HG03135 (cell line): ENCODE measurements at regions not wholly inside any gene's neighbourhood (a gene's known extent, or its start where the extent isn't known, plus 50 kb on each side); places are given as distances from the start of the nearest gene placed in this dataset.

Experiments
- ATAC-seq: cut with Tn5 transposase; IDR thresholded peaks from one replicate; pipeline ENCODE4 v1.9.1; 2021; ENCODE audit warnings: mild to moderate bottlenecking, moderate library complexity; ENCODE audit not compliant: unreplicated experiment

DNA sequence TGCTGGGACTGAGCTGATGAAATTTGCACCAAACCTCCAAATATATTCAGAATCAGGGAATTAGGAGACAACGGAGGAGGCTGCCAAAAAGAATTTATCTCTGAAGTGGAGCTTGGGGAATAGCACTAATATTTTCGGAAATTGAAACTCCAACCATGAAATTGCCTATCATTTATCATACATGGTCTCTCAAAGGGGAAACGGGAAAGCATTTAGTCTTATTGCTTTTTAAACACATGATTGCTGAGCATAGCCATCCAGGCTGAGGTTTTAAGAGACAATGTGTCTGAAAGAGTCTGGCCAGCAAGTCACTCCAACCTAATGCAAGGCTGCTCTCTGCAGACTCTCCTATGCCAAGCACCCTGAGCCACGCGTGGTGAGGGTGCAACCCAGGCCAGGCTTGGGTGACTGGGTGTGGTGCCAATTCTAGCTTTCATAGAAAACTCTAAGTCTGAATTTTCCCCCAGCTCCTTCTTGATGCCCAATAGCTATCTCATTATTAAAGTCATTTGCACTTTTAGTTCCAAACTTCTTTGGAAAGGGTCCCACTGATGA, 200.2 kb downstream of the RPLP1 start:
- ATAC-seq = no peak

DNA sequence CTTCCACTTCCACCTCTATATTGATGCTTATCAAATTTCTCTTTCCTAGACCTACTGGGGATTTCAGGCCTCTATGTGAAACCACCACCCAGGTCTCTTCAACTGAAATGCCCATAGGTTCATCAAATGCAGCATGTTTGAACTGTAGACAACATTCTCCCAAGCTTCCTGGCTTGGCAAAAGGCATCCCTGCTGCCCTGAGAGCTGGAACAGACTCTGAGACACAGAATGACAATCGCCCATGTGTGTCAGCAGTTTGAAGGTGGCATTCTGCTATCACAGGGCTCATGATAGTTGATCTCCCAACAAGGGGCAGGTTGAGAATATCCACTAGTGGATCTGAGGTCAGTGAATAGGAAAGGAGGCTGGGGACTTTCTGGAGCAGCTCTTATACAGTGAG, 200.7 kb downstream of the RPLP1 start:
- ATAC-seq = no peak

DNA sequence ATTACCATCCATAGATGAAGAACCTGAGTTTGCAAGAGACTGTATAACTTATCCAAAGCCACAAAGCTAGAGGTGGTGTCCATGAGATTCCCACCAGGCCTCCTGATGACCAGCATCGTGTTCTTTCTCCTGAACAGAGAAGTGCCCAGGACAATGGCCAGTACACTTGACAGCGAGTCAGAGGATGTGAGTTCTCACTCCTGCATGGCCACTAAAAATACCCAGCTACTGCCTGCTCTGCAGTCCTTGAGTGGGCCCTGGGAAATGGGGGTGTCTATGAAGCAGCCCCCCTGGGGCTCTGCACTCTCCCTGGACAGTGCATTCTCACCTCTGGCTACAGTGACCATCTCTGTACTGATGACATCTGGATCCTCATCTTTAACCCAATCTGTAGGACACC, 201.2 kb downstream of the RPLP1 start:
- ATAC-seq = no peak

DNA sequence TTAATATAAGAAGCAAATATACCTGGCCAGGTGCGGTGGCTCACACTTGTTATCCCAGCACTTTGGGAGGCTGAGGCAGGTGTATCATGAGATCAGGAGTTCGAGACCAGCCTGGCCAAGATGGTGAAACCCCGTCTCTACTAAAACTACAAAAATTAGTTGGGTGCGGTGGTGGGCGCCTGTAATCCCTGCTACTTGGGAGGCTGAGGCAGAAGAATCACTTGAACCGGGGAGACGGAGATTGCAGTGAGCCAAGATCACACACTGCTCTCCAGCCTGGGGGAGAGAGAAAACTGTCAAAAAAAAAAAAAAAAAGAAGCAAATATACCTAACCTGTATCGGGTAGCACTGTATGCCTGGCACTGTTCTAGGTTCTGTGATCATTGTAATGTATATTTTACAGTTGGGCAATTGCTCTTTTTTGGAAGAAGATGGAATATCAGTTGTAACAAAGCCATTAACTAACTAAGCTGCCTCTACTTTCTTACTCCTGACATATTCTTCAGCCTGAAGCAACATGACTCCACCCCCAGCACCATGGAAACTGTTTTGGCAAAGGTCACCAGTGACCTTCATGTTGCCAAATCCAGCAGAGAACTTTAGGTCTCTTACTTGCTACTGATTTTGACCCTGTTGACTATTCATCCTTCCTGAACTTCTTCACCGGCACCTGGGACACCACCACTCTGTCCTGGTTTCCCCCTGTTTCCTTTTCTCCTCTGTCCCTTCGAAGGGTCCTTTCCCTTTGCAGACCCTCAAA, 203.8 kb downstream of the RPLP1 start:
- no peak for ATAC-seq

DNA sequence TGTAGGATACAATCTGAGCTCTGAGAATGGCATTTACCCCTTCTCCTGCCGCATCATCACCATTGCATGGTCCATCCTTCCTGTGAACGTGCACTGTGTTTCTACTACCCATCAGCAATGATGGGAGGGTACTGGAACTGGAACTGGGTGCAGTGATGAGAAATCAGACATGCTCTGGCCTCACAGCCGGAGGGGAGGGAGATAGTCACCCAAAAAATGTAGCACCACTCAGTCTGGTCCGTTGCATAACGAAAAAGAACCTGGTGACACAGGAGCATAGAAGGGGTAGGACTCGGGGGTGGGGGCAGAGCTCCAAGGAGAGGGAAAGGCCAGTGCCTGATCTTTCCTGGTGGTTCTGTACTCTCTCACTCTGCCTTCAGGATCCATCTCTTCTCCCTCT, 205.0 kb downstream of the RPLP1 start:
- ATAC-seq = no peak

GRCh38 chr15:69658411-69658945, 205.9 kb downstream of the RPLP1 start:
- no peak for ATAC-seq

DNA sequence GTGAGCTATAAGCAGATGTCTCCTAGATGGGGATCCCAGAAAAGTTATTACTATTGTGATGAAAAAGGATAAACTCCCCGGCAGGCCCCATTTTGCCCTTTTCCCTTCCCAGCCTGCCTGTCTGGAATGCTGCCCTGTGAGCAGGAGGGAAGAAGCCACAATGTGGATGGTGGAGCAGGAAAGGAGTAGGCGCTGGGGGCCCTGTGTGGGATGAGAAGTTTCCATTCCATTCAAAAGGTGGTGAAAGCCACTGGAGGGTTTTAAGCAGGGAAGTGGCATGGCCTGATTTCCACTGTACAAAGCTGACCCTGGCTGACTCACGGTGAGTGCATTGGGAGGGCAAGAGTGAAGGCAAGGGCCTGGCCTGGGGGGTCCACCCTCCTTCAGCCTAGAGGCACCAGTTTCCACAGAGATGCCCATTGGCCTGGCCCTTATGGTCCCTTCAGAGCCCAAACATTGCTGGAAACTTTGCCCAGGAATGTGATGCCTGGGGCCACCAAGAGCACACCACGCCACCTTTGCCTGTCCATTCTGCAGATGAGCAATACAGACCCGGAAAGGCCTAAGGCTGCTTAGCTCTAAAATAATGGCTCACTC, 206.9 kb downstream of the RPLP1 start:
- ATAC-seq = no peak

- ATAC-seq = no peak
Observed at GRCh38 chr15:69660114-69660513, 207.5 kb downstream of the RPLP1 start.

GRCh38 chr15:69660658-69661405, 208.2 kb downstream of the RPLP1 start:
- no peak for ATAC-seq

GRCh38 chr15:69661446-69661845, 208.8 kb downstream of the RPLP1 start:
- ATAC-seq = no peak

GRCh38 chr15:69661871-69662644, 209.4 kb downstream of the RPLP1 start:
- no peak for ATAC-seq

DNA sequence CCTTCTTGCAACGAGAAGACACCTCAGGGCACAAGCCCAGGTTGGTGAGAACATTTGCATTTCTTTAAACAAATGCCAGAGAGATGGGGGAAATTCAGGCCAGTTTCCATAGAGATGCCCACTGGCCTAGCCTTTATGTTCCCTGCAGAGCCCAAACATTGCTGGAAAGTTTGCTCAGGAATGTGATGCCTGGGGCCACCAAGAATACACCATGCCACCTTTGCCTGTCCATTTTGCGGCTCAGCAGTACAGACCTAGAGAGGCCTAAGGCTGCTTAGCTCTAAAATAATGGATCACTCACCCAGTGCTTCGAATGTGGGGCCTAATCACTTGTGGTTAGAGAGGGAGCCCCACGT, 210.0 kb downstream of the RPLP1 start:
- no peak for ATAC-seq

DNA sequence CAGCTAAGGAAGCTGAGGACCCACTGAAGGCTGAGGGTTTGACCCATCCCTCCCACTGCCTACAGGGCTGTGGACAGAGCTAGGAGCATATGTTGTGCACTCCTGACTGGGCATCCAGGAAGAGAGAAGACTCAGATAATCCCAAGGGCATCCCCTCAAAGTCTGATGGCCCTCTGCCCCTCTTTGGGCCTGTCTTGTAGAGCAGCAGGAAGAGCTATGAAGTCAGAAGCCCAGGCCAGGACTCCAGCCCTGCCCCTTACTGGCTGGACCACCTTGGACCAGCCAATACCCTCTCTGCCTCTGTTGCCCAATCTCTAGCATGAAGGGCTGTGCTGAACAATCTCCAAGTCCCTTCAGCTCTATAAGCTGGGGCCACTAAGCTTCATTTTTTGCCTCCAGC, 210.8 kb downstream of the RPLP1 start:
- no peak for ATAC-seq

DNA sequence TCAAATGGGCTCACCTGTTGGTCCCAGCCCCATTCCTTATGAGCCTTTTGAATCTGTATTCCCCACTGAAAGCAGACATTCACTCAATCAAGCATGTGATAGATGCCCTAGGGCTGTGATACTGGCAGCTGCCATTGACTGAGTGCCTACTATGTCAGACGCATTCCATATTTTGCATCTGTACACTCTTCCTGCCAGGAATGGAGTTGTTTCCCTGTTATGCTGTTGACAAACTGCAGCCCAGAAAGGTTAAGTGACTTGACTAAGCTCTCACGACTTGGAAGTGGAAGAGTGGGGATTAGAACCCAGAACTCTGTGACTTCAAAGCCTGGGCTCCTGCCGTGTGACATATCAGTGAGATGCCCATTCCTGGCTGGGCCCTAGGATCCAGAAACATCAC, 211.4 kb downstream of the RPLP1 start:
- no peak for ATAC-seq

DNA sequence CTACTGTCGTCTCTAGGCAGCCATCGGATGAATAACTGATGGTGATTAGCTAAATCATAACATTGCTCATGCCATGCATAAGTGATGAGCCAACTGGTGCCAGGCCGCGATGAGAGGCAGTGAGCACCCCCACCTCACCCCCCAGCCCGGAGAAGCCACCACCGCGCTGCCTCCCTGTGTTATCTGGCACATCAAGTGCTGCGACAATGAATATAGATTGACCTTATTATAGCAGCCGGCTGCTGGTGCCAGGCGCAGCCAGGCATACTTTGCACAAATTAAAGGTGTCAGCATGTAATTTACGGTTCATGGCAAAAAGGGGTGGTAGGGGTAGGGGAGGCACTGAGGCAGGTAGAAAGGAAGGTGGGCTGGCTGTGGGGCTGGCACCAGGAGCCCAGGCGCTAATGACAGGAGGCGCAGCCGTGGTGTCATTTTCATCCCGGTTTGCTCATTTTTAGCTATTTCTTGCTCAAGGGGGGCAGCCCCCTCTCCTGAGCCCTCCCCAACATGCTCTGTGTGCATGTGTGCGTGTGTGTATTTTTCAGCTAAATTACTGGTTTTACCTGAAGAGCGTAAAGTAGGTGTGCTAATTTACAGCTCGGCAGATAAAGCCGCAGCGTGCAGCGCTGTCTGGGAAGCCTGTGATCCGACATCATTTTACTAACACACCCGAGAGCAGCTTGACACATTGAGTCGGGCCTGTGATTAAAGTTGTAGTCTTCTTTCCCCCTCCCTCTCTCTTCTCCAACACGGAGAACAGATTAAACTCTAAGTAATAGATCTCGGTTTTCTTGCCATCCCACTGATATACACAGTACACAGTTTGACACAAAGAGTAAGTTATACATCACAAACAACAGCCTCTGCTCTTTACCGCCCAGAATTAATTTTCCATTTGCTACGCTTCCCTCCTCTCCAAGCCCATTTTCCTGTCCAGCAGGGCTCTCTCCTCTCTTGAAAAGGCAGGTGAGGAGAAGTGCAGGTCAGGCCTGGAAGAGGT, 212.3 kb downstream of the RPLP1 start:
- ATAC-seq = no peak

DNA sequence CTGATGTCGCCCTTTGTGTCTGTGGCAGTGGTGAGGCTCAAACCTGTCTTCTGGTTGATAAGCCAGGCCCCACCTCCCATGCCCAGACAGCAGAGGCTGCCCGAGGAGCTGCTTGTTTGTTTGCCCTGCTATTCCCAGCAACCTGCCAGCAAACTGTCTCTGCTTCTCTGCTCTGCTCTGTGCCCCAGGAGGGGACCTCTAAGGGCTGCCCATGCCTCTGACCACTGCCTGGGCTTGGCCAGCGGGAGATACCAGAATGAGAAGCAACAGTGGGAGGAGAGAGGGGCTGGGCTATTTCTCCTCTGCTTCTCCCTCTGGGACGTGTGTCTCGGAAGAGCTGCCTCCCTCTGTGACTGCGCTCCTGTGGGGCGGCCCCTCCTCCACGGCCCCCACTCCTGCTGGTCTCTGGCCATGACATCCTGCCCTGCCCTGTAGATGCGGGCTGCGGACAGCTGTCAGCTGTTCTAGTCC, 213.1 kb downstream of the RPLP1 start:
- ATAC-seq = no peak

DNA sequence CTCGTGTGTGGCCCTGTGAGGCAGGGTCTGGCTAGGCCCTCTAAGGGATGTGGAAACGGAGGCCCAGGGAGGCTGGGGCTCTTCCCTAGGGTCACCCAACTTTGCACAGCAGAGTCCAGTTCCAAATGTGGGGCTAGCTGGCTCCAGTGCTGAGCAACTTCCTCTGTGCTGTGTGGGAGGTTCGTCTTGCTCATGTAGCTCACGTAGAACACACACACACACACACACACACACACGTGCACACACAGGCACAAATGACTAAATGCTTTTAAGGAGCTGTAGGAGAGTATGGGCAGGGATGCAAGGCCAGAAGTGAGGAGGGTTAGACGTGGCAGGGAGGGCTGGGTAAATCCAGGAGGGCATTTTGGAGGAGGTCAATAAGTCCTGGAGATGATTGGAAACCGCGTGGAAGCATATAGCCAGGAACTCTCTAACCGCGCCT, 213.8 kb downstream of the RPLP1 start:
- ATAC-seq = no peak

GRCh38 chr15:69666921-69667811, 214.5 kb downstream of the RPLP1 start:
- ATAC-seq = no peak
